K562 (cell line): ENCODE measurements at regions not wholly inside any gene's neighbourhood (a gene's known extent, or its start where the extent isn't known, plus 50 kb on each side); places are given as distances from the start of the nearest gene placed in this dataset.

Source experiments
- BHLHE40 ChIP-seq: IDR thresholded peaks from 2 replicates; pipeline ENCODE4 v1.6.1; 2011; ENCODE audit warnings: low read length, improper control_type of control experiment
- CBFA2T3 ChIP-seq: fragments of 450-650 bp; IDR thresholded peaks from 2 replicates; pipeline ENCODE4 v1.6.1; 2017
- CREB1 ChIP-seq, 2 experiments: sonication (generic) in 1 of 2; formaldehyde crosslinking in 1 of 2; IDR thresholded peaks; 2 replicates each; pipeline versions ENCODE4 v1.6.1 to v1.8.0; 2012 to 2022; ENCODE audit warnings: inconsistent platforms in 1 of 2, mild to moderate bottlenecking in 1 of 2, missing genetic modification reagents in 1 of 2, moderate library complexity in 1 of 2
- CTCF ChIP-seq, 3 experiments: IDR thresholded peaks in 2 of 3; conservative IDR thresholded peaks in 1 of 3; 2 replicates each; pipeline ENCODE4 v1.5.1; 2011 to 2012; ENCODE audit warnings: low read length in 3 of 3, mild to moderate bottlenecking in 3 of 3, control low read depth in 2 of 3, improper control_type of control experiment in 1 of 3, inconsistent platforms in 1 of 3, low read depth in 1 of 3, mixed read lengths in 1 of 3, moderate library complexity in 1 of 3; ENCODE audit not compliant: insufficient read depth in 2 of 3
- FOXA1 ChIP-seq: fragments of 450-650 bp; IDR thresholded peaks from 2 replicates; pipeline ENCODE4 v1.6.1; 2016; ENCODE audit warnings: mild to moderate bottlenecking, borderline replicate concordance
- KLF13 ChIP-seq: fragments of 450-650 bp; IDR thresholded peaks from 2 replicates; pipeline ENCODE4 v1.6.1; 2016; ENCODE audit warnings: missing genetic modification characterization, low read depth, mild to moderate bottlenecking, missing compliant biosample characterization, moderate library complexity, borderline replicate concordance
- POLR2AphosphoS5 ChIP-seq: IDR thresholded peaks from 2 replicates; pipeline ENCODE4 v1.6.1; 2011; ENCODE audit warnings: mild to moderate bottlenecking, low read depth, low read length, moderate library complexity; ENCODE audit not compliant: control insufficient read depth, insufficient read depth
- TAF7 ChIP-seq: fragments of 450-650 bp; IDR thresholded peaks from 2 replicates; pipeline ENCODE4 v1.6.1; 2016; ENCODE audit warnings: missing genetic modification characterization, missing compliant biosample characterization
- TOE1 ChIP-seq, 2 experiments: fragments of 450-650 bp in 1 of 2; sonication (generic) in 1 of 2; formaldehyde crosslinking in 1 of 2; IDR thresholded peaks; 2 replicates each; pipeline versions ENCODE4 v1.7.1 to v1.8.0; 2016 to 2022; ENCODE audit warnings: borderline replicate concordance in 2 of 2, mild to moderate bottlenecking in 2 of 2, antibody characterized with exemption in 1 of 2, inconsistent platforms in 1 of 2, low read depth in 1 of 2, missing genetic modification reagents in 1 of 2, moderate library complexity in 1 of 2
- ZBTB1 ChIP-seq: sonication (generic); formaldehyde crosslinking; IDR thresholded peaks from 2 replicates; pipeline ENCODE4 v1.8.1; 2023; ENCODE audit warnings: missing genetic modification reagents, low read depth, mild to moderate bottlenecking, borderline replicate concordance
- ZBTB40 ChIP-seq, 2 experiments: fragments of 450-650 bp in 1 of 2; sonication (generic) in 1 of 2; formaldehyde crosslinking in 1 of 2; IDR thresholded peaks; 2 replicates each; pipeline versions ENCODE4 v1.7.1 to v1.9.0; 2016 to 2022; ENCODE audit warnings: inconsistent platforms in 1 of 2, mild to moderate bottlenecking in 1 of 2, missing genetic modification reagents in 1 of 2
- ZNF280A ChIP-seq: fragments of 450-650 bp; IDR thresholded peaks from 2 replicates; pipeline ENCODE4 v1.6.1; 2018; ENCODE audit warnings: mild to moderate bottlenecking, low read depth; ENCODE audit not compliant: partially characterized antibody

- no peak for TF ChIP-seq TOE1 (IDR thresholded peaks at IDR 0.05; ENCODE audit: borderline replicate concordance)
- TF ChIP-seq TOE1 (CRISPR knock-in tag; IDR thresholded peaks at IDR 0.05; ENCODE audit: borderline replicate concordance, low read depth), result no peak
- TF ChIP-seq CREB1 (IDR thresholded peaks at IDR 0.05), result no peak
- TF ChIP-seq CREB1 (CRISPR knock-in tag; IDR thresholded peaks at IDR 0.05), result no peak
- no peak for TF ChIP-seq CBFA2T3
- TF ChIP-seq FOXA1, result no peak
- no peak for TF ChIP-seq POLR2AphosphoS5
- no peak for TF ChIP-seq TAF7 (tag)
- no peak for TF ChIP-seq ZBTB1 (CRISPR knock-in tag)
- TF ChIP-seq CTCF (IDR thresholded peaks at IDR 0.05 in 2 of 3, conservative IDR thresholded peaks at IDR 0.05 in 1 of 3; ENCODE audit: insufficient read depth in 2 of 3, low read depth in 1 of 3, low read length in 3 of 3), result no peak
- TF ChIP-seq KLF13 (tag), result no peak
- no peak for TF ChIP-seq BHLHE40
- no peak for TF ChIP-seq ZNF280A
- TF ChIP-seq ZBTB40 (IDR thresholded peaks at IDR 0.05), result no peak
- no peak for TF ChIP-seq ZBTB40 (CRISPR knock-in tag; IDR thresholded peaks at IDR 0.05)
These were observed 88.9 kb downstream of the PCDH1 start for GRCh38 chr5:141789330-141789729.
